ENCODE measurements at regions not wholly inside any gene's neighbourhood (a gene's known extent, or its start where the extent isn't known, plus 50 kb on each side); places are given as distances from the start of the nearest gene placed in this dataset.
A peak's percentile ranks its signal among the peaks of the same experiment; 100 is the strongest.

GRCh38 chr1:217138799-217139466 is 415.7 kb upstream of the ESRRG start:
- CTCF ChIA-PET: no interaction called here
- POLR2A ChIA-PET: no interaction called here
- no peak for DNase-seq (ENCODE audit: low read depth, low spot score)

GRCh38 chr1:217138173-217138765 is 415.0 kb upstream of the ESRRG start:
- ChIA-PET POLR2A (no interaction called here), CTCF (no interaction called here)
- H3K4me3 ChIP-seq (ENCODE audit: low read depth, low read length): no peak overlapping the region
- no peak for DNase-seq (ENCODE audit: low read depth, low spot score)
- no peak for TF ChIP-seq CTCF (IDR thresholded peaks at IDR 0.05; ENCODE audit: insufficient read depth, low read length, missing control alignments)

More at GRCh38 chr1:217138799-217139466, 415.7 kb upstream of the ESRRG start:
- TF ChIP-seq CTCF (IDR thresholded peaks at IDR 0.05; ENCODE audit: insufficient read depth, low read length, missing control alignments): no peak
- H3K4me3 ChIP-seq (ENCODE audit: low read depth, low read length): no peak overlapping the region

- ChIA-PET POLR2A (no interaction called here), CTCF (no interaction called here)
- TF ChIP-seq CTCF (IDR thresholded peaks at IDR 0.05; ENCODE audit: insufficient read depth, low read length, missing control alignments): no peak
- H3K4me3 ChIP-seq (ENCODE audit: low read depth, low read length): no peak overlapping the region
- no peak for DNase-seq (ENCODE audit: low read depth, low spot score)
Measured at GRCh38 chr1:217137210-217137881, 414.1 kb upstream of the ESRRG start.

GRCh38 chr1:217136895-217137205 is 413.6 kb upstream of the ESRRG start:
- POLR2A ChIA-PET: no interaction called here
- no peak overlapping the region for H3K4me3 ChIP-seq (ENCODE audit: low read depth, low read length)
- no peak for DNase-seq (ENCODE audit: low read depth, low spot score)
- CTCF ChIA-PET: no interaction called here
- TF ChIP-seq CTCF (IDR thresholded peaks at IDR 0.05; ENCODE audit: insufficient read depth, low read length, missing control alignments): no peak

GRCh38 chr1:217135987-217136894 is 413.0 kb upstream of the ESRRG start:
- no peak for DNase-seq (ENCODE audit: low read depth, low spot score)
- H3K4me3 ChIP-seq (ENCODE audit: low read depth, low read length): no peak overlapping the region
- CTCF ChIA-PET: no interaction called here
- no peak for TF ChIP-seq CTCF (IDR thresholded peaks at IDR 0.05; ENCODE audit: insufficient read depth, low read length, missing control alignments)
- POLR2A ChIA-PET: no interaction called here

GRCh38 chr1:217135569-217135915 is 412.3 kb upstream of the ESRRG start:
- H3K4me3 ChIP-seq (ENCODE audit: low read depth, low read length): peak overlapping the region; percentile 49
- DNase-seq (ENCODE audit: low read depth, low spot score): no peak
- no peak for TF ChIP-seq CTCF (IDR thresholded peaks at IDR 0.05; ENCODE audit: insufficient read depth, low read length, missing control alignments)
- ChIA-PET CTCF (no interaction called here), POLR2A (no interaction called here)
